Ishikawa (cell line): ENCODE measurements at regions not wholly inside any gene's neighbourhood (a gene's known extent, or its start where the extent isn't known, plus 50 kb on each side); places are given as distances from the start of the nearest gene placed in this dataset.

Source experiments
- CEBPB ChIP-seq: IDR thresholded peaks from 2 replicates; pipeline ENCODE4 v1.6.1; 2012
- EP300 ChIP-seq: IDR thresholded peaks from 2 replicates; pipeline ENCODE4 v1.6.1; 2012; ENCODE audit warnings: borderline replicate concordance
- FOXM1 ChIP-seq: IDR thresholded peaks from 2 replicates; pipeline ENCODE4 v1.6.1; 2012; ENCODE audit warnings: low read depth, borderline replicate concordance
- RAD21 ChIP-seq: IDR thresholded peaks from 2 replicates; pipeline ENCODE4 v1.6.1; 2012; ENCODE audit warnings: low read depth
- TAF1 ChIP-seq: IDR thresholded peaks from 2 replicates; pipeline ENCODE4 v1.6.1; 2012; ENCODE audit warnings: low read depth, mild to moderate bottlenecking
- YY1 ChIP-seq: IDR thresholded peaks from 2 replicates; pipeline ENCODE4 v1.6.1; 2012; ENCODE audit warnings: low read depth
- ZBTB7A ChIP-seq: IDR thresholded peaks from 2 replicates; pipeline ENCODE4 v1.6.1; 2012; ENCODE audit warnings: low read depth

DNA sequence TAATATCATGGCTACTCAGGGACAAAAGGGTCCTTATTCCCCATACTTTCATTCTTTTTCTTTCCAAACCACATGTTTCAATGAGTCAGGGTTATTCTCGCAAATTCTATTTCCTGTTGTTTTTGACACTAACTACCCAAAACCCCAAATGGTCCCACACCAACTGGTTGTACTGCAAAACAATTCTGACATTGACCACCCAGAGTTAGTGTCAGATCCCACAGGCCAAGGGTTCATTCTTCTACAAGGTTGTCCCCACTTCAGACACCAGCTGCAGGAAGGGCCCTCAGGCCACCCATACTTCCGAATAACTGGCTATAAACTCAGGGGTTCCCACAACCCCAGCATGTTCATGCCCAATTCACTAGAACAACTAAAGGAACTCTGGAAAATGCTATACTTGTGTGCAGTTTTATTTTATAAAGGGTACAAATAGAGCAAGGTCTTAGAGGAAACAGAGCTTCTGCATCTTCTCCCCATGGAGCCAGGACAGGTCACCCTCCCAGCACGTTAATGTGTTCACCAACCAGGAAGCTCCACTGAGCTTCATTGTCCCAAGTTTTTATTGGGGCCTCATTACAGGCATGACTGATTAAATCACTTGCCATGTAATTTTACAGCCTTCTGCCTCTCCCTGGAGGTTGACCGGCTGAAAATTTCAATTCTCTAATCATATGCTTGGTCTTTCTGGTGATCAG is 334.8 kb downstream of the DRD1 start:
- TF ChIP-seq CEBPB (no peak), EP300 (no peak), TAF1 (no peak), FOXM1 (no peak), RAD21 (no peak), YY1 (no peak), ZBTB7A (no peak)
